ENCODE measurements at regions not wholly inside any gene's neighbourhood (a gene's known extent, or its start where the extent isn't known, plus 50 kb on each side); places are given as distances from the start of the nearest gene placed in this dataset.

GRCh38 chr2:146870691-146871090 is 974.1 kb upstream of the ACVR2A start:
- no peak overlapping the region for H3K4me3 ChIP-seq (replicated peaks; ENCODE audit: low read depth, low read length)
- no peak for DNase-seq (ENCODE audit: extremely low read depth, low read depth)
- TF ChIP-seq CTCF (IDR thresholded peaks at IDR 0.05; ENCODE audit: low read depth, low read length, missing control alignments): no peak

GRCh38 chr2:146869328-146869727 is 975.5 kb upstream of the ACVR2A start:
- no peak for TF ChIP-seq CTCF (IDR thresholded peaks at IDR 0.05; ENCODE audit: low read depth, low read length, missing control alignments)
- H3K4me3 ChIP-seq (replicated peaks; ENCODE audit: low read depth, low read length): no peak overlapping the region
- no peak for DNase-seq (ENCODE audit: extremely low read depth, low read depth)

- no peak for TF ChIP-seq CTCF (IDR thresholded peaks at IDR 0.05; ENCODE audit: low read depth, low read length, missing control alignments)
- DNase-seq (ENCODE audit: extremely low read depth, low read depth): no peak
- H3K4me3 ChIP-seq (replicated peaks; ENCODE audit: low read depth, low read length): no peak overlapping the region
Measured at GRCh38 chr2:146868051-146868450, 976.8 kb upstream of the ACVR2A start.

GRCh38 chr2:146867477-146867986 is 977.3 kb upstream of the ACVR2A start:
- DNase-seq (ENCODE audit: extremely low read depth, low read depth): no peak
- H3K4me3 ChIP-seq (replicated peaks; ENCODE audit: low read depth, low read length): no peak overlapping the region
- no peak for TF ChIP-seq CTCF (IDR thresholded peaks at IDR 0.05; ENCODE audit: low read depth, low read length, missing control alignments)

GRCh38 chr2:146853741-146854444 is 990.9 kb upstream of the ACVR2A start:
- no peak for DNase-seq (ENCODE audit: extremely low read depth, low read depth)
- H3K4me3 ChIP-seq (replicated peaks; ENCODE audit: low read depth, low read length): no peak overlapping the region
- TF ChIP-seq CTCF (IDR thresholded peaks at IDR 0.05; ENCODE audit: low read depth, low read length, missing control alignments): no peak

GRCh38 chr2:146852661-146853060 is 992.2 kb upstream of the ACVR2A start:
- no peak for DNase-seq (ENCODE audit: extremely low read depth, low read depth)
- no peak for TF ChIP-seq CTCF (IDR thresholded peaks at IDR 0.05; ENCODE audit: low read depth, low read length, missing control alignments)
- H3K4me3 ChIP-seq (replicated peaks; ENCODE audit: low read depth, low read length): no peak overlapping the region

GRCh38 chr2:146850746-146851145 is 994.1 kb upstream of the ACVR2A start:
- TF ChIP-seq CTCF (IDR thresholded peaks at IDR 0.05; ENCODE audit: low read depth, low read length, missing control alignments): no peak
- no peak for DNase-seq (ENCODE audit: extremely low read depth, low read depth)
- no peak overlapping the region for H3K4me3 ChIP-seq (replicated peaks; ENCODE audit: low read depth, low read length)

Measured in HFF-Myc (cell line).